Epidermal melanocyte (primary cell): ENCODE measurements at regions not wholly inside any gene's neighbourhood (a gene's known extent, or its start where the extent isn't known, plus 50 kb on each side); places are given as distances from the start of the nearest gene placed in this dataset.
"Not testable (repeated sequence)": the region's sequence is repeated elsewhere in the genome, so short reads cannot be mapped to it uniquely, and the experiment has no call there.

ENCODE experiments used
- DNase-seq: peaks from one replicate; pipeline ENCODE4 v3.0.0; 2011; ENCODE audit warnings: low spot score; ENCODE audit not compliant: insufficient read length

- no peak for DNase-seq
These were observed 827.2 kb downstream of the MTRR start for GRCh38 chr5:8695902-8696845.

GRCh38 chr5:8700222-8700621 lies 831.3 kb downstream of the MTRR start:
- DNase-seq, result no peak

GRCh38 chr5:8700671-8701070 lies 831.7 kb downstream of the MTRR start:
- DNase-seq, result no peak

- no peak for DNase-seq
These were observed 832.3 kb downstream of the MTRR start for GRCh38 chr5:8701251-8701650.

- no peak for DNase-seq
These were observed 835.4 kb downstream of the SEMA5A start for GRCh38 chr5:8710426-8710930.

GRCh38 chr5:8714198-8714597 lies 831.7 kb downstream of the SEMA5A start:
- no peak for DNase-seq

GRCh38 chr5:8714861-8715260 lies 831.0 kb downstream of the SEMA5A start:
- DNase-seq, result no peak

GRCh38 chr5:8719796-8720195 lies 826.1 kb downstream of the SEMA5A start:
- DNase-seq, result no peak

GRCh38 chr5:8720506-8720905 lies 825.4 kb downstream of the SEMA5A start:
- DNase-seq, result no peak

GRCh38 chr5:8721536-8721935 lies 824.3 kb downstream of the SEMA5A start:
- DNase-seq, result no peak

GRCh38 chr5:8726383-8727036 lies 819.4 kb downstream of the SEMA5A start:
- no peak for DNase-seq

GRCh38 chr5:8727396-8727795 lies 818.5 kb downstream of the SEMA5A start:
- no peak for DNase-seq

- no peak for DNase-seq
These were observed 816.4 kb downstream of the SEMA5A start for GRCh38 chr5:8729437-8729836.

GRCh38 chr5:8730194-8730593 lies 815.7 kb downstream of the SEMA5A start:
- no peak for DNase-seq

GRCh38 chr5:8731110-8731509 lies 814.8 kb downstream of the SEMA5A start:
- not testable (repeated sequence) for DNase-seq

GRCh38 chr5:8740595-8740994 lies 805.3 kb downstream of the SEMA5A start:
- DNase-seq, result no peak

- no peak for DNase-seq
These were observed 796.3 kb downstream of the SEMA5A start for GRCh38 chr5:8749556-8749955.

GRCh38 chr5:8750100-8750499 lies 795.8 kb downstream of the SEMA5A start:
- DNase-seq, result no peak

GRCh38 chr5:8751971-8752370 lies 793.9 kb downstream of the SEMA5A start:
- no peak for DNase-seq

- DNase-seq, result no peak
These were observed 793.3 kb downstream of the SEMA5A start for GRCh38 chr5:8752595-8752994.

GRCh38 chr5:8756498-8757084 lies 789.3 kb downstream of the SEMA5A start:
- DNase-seq, result peak; percentile 37

- no peak for DNase-seq
These were observed 780.0 kb downstream of the SEMA5A start for GRCh38 chr5:8765886-8766285.
